ENCODE measurements at regions not wholly inside any gene's neighbourhood (a gene's known extent, or its start where the extent isn't known, plus 50 kb on each side); places are given as distances from the start of the nearest gene placed in this dataset.
"Not testable (repeated sequence)": the region's sequence is repeated elsewhere in the genome, so short reads cannot be mapped to it uniquely, and the experiment has no call there.

DNA sequence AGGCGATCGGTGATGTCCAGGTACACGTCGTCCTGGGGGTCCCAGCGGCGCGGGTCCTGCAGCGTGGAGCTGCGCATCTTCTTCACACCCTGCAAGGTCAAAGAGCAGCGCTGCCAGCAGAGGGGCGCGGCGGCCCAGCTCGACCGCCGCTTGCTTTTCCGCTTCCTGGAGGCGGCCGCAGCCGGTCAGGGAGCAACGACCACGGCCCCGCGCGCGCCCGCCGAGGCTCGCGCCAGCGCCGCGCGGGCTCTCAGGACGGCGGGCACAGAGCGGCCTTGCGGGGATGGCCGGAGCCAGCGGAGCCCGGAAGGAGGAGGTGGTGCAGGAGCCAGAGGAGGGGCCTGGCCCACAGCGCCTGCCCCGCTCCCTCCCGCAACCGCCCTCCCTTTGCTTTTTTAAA, 76.4 kb upstream of the CDC14C start:
- DNase-seq (ENCODE audit: low read depth in 2 of 2) = no peak
- TF ChIP-seq, protein P1, sequence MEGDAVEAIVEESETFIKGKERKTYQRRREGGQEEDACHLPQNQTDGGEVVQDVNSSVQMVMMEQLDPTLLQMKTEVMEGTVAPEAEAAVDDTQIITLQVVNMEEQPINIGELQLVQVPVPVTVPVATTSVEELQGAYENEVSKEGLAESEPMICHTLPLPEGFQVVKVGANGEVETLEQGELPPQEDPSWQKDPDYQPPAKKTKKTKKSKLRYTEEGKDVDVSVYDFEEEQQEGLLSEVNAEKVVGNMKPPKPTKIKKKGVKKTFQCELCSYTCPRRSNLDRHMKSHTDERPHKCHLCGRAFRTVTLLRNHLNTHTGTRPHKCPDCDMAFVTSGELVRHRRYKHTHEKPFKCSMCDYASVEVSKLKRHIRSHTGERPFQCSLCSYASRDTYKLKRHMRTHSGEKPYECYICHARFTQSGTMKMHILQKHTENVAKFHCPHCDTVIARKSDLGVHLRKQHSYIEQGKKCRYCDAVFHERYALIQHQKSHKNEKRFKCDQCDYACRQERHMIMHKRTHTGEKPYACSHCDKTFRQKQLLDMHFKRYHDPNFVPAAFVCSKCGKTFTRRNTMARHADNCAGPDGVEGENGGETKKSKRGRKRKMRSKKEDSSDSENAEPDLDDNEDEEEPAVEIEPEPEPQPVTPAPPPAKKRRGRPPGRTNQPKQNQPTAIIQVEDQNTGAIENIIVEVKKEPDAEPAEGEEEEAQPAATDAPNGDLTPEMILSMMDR (IDR thresholded peaks at IDR 0.05; ENCODE audit: low read depth, low read length) = no peak
- H3K4me3 ChIP-seq (replicated peaks in 1 of 2; ENCODE audit: low read depth in 2 of 2, low read length in 2 of 2) = no peak overlapping the region

DNA sequence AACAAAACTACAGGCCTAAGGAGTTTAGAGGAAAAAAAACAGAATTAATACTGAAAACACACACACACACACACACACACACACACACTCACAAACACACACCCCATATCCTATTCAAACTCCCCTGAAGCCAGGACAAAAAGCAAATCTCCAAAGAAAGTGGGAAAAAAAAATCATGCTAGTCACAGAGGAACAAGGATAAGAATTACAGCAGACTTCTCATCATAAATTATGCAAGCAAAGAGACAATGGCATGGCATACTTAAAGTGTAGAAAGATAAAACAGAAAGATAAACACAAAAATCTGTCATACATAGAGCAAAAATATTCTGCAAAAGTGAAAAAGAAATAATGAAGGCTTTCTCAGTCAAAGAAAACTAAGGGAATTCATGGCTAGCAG, 63.9 kb upstream of the CDC14C start:
- H3K4me3 ChIP-seq (replicated peaks in 1 of 2; ENCODE audit: low read depth in 2 of 2, low read length in 2 of 2); DNase-seq (ENCODE audit: low read depth in 2 of 2): not testable (repeated sequence)

GRCh38 chr7:48868916-48869315, 55.4 kb upstream of the CDC14C start:
- DNase-seq (ENCODE audit: low read depth in 2 of 2) = no peak
- no peak overlapping the region for H3K4me3 ChIP-seq (replicated peaks in 1 of 2; ENCODE audit: low read depth in 2 of 2, low read length in 2 of 2)
- TF ChIP-seq, protein P1 (IDR thresholded peaks at IDR 0.05; ENCODE audit: low read depth, low read length) = no peak

GRCh38 chr7:48872548-48872947, 51.8 kb upstream of the CDC14C start:
- no peak overlapping the region for H3K4me3 ChIP-seq (replicated peaks in 1 of 2; ENCODE audit: low read depth in 2 of 2, low read length in 2 of 2)
- TF ChIP-seq, protein P1 (IDR thresholded peaks at IDR 0.05; ENCODE audit: low read depth, low read length) = no peak
- DNase-seq (ENCODE audit: low read depth in 2 of 2) = no peak
